Tibial artery (tissue), 4 donors: ENCODE measurements at regions not wholly inside any gene's neighbourhood (a gene's known extent, or its start where the extent isn't known, plus 50 kb on each side); places are given as distances from the start of the nearest gene placed in this dataset.

Source experiments
- DNase-seq, 2 donors: peaks; one replicate each; pipeline ENCODE4 v3.0.0-alpha.2; 2019
- H3K27ac ChIP-seq, 2 donors: fragments of 200-600 bp; sonication (generic) in 1 of 2; 1 replicate in 1 of 2; 2 replicates in 1 of 2; pipeline ENCODE4 v1.5.1; 2018 to 2019; ENCODE audit warnings: mild to moderate bottlenecking in 1 of 2
- H3K27me3 ChIP-seq, 2 donors: fragments of 200-600 bp; sonication (generic) in 1 of 2; one replicate each; pipeline versions ENCODE4 v1.5.1 to v1.6.0; 2016 to 2019
- H3K36me3 ChIP-seq, 3 donors: fragments of 200-600 bp; sonication (generic) in 2 of 3; one replicate each; pipeline ENCODE4 v1.5.1; 2016 to 2019; ENCODE audit warnings: mild to moderate bottlenecking in 2 of 3
- H3K4me1 ChIP-seq, 4 donors: fragments of 200-600 bp; sonication (generic) in 2 of 4; 1 replicate in 3 of 4; 2 replicates in 1 of 4; pipeline ENCODE4 v1.5.1; 2016 to 2019
- H3K4me3 ChIP-seq, 2 donors: fragments of 200-600 bp; sonication (generic) in 1 of 2; 1 replicate in 1 of 2; 2 replicates in 1 of 2; pipeline ENCODE4 v1.5.1; 2018 to 2019; ENCODE audit warnings: mild to moderate bottlenecking in 2 of 2
- H3K9me3 ChIP-seq, 3 donors: fragments of 200-600 bp; sonication (generic) in 1 of 3; one replicate each; pipeline ENCODE4 v1.5.1; 2016 to 2019
- intact Hi-C: fragments of 100-400 bp; cut with DNase I; formaldehyde crosslinking; loops from one replicate; pipeline ENCODE4 v1.15.0; 2023; ENCODE audit warnings: low total_unique reads
- TF ChIP-seq, protein P1 (sequence below), 2 experiments: fragments of 200-600 bp in 1 of 2; fragments of 450-650 bp in 1 of 2; IDR thresholded peaks; one replicate each; pipeline ENCODE4 v1.5.1; 2017 to 2019; ENCODE audit warnings: antibody characterized with exemption in 2 of 2, mild to moderate bottlenecking in 1 of 2, moderate library complexity in 1 of 2

DNA sequence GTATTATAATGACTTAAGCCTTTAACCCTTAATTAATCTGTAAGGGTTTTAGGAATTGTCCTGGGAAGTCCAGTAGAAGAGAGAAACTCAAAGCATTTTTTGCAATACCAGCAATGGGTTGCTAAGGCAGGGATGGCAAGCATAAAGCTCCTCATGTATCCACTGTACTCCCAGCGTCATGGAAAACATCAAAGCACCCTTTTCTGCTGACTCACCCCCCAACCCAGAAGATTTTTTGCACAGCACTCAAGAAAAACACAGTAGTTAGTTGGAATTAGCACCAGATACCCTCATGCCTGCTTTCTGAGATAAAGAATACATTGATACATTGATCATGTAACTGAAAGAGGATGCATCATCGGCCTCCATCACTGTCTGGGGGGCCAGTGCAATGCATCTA is 199.1 kb upstream of the CNOT2 start:
- Histone ChIP-seq H3K4me1 (peaks cover 0 to 32% (median 4%) of the 10 kb centered on the region in 4 donors), H3K27me3 (no peaks in the 10 kb centered on the region), H3K27ac (no peak overlapping the region), H3K36me3 (no peaks in the 10 kb centered on the region), H3K4me3 (no peak overlapping the region), H3K9me3 (no peaks in the 10 kb centered on the region)
- DNase-seq = no peak
- intact Hi-C loops = loop anchor here (10.0 kb wide), 1 partner anchor 59 kb away; no protein-coding TSS in a partner anchor
- TF ChIP-seq, protein P1, sequence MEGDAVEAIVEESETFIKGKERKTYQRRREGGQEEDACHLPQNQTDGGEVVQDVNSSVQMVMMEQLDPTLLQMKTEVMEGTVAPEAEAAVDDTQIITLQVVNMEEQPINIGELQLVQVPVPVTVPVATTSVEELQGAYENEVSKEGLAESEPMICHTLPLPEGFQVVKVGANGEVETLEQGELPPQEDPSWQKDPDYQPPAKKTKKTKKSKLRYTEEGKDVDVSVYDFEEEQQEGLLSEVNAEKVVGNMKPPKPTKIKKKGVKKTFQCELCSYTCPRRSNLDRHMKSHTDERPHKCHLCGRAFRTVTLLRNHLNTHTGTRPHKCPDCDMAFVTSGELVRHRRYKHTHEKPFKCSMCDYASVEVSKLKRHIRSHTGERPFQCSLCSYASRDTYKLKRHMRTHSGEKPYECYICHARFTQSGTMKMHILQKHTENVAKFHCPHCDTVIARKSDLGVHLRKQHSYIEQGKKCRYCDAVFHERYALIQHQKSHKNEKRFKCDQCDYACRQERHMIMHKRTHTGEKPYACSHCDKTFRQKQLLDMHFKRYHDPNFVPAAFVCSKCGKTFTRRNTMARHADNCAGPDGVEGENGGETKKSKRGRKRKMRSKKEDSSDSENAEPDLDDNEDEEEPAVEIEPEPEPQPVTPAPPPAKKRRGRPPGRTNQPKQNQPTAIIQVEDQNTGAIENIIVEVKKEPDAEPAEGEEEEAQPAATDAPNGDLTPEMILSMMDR (IDR thresholded peaks at IDR 0.05) = no peak

DNA sequence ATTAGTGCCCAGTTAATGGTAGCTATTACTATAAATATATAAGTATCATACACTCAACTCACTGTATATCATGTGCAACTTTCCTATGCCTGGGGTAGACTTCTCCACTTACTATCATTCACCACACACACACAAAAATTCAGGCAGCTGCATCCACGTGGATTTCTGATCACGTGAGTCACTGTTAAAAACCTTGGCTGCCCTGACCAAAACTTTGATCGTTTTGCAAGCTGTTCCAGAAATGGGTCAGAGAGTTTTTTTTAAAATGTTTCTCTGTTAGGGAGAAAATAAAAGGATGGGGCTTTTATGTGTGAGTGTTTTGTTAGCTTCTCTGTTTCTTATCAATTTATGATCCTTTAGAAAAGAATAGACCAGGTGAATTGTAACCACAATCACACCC is 198.2 kb upstream of the CNOT2 start:
- H3K4me3 ChIP-seq = no peak overlapping the region
- intact Hi-C loops = loop anchor here (10.0 kb wide), 1 partner anchor 60 kb away; no protein-coding TSS in a partner anchor
- H3K27ac ChIP-seq = peak overlapping the region in 1 of 2 donors; percentile 11
- H3K4me1 ChIP-seq = peaks cover 0 to 29% (median 4%) of the 10 kb centered on the region in 4 donors
- H3K9me3 ChIP-seq = no peaks in the 10 kb centered on the region
- no peak for DNase-seq
- TF ChIP-seq, protein P1 (IDR thresholded peaks at IDR 0.05) = no peak
- H3K27me3 ChIP-seq = no peaks in the 10 kb centered on the region
- H3K36me3 ChIP-seq = no peaks in the 10 kb centered on the region

DNA sequence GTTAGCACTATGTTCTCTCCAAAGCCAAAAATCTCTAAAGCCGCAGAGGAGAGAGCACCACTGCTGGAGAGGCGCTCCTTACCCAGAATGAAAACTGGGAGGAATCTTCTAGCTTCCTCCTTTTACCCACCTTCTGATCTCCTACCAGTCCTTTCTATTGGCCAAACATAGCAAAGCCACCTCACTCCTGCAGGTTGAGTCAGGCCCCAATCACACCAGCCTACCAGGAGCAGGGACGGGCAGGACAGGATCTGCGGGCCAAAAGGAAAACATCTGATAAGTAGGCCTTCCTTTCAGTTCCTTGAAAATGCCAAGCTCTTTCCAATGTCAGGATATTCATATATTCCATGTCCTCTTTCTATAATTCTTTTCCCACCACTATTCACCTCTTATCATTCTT is 197.7 kb upstream of the CNOT2 start:
- no peak for DNase-seq
- Histone ChIP-seq H3K4me3 (no peak overlapping the region), H3K27ac (peak overlapping the region in 1 of 2 donors; percentile 11), H3K9me3 (no peaks in the 10 kb centered on the region), H3K36me3 (no peaks in the 10 kb centered on the region), H3K27me3 (no peaks in the 10 kb centered on the region), H3K4me1 (peaks cover 0 to 24% (median 4%) of the 10 kb centered on the region in 4 donors)
- intact Hi-C loops = loop anchor here (10.0 kb wide), 1 partner anchor 61 kb away; no protein-coding TSS in a partner anchor
- TF ChIP-seq, protein P1 (IDR thresholded peaks at IDR 0.05) = no peak

DNA sequence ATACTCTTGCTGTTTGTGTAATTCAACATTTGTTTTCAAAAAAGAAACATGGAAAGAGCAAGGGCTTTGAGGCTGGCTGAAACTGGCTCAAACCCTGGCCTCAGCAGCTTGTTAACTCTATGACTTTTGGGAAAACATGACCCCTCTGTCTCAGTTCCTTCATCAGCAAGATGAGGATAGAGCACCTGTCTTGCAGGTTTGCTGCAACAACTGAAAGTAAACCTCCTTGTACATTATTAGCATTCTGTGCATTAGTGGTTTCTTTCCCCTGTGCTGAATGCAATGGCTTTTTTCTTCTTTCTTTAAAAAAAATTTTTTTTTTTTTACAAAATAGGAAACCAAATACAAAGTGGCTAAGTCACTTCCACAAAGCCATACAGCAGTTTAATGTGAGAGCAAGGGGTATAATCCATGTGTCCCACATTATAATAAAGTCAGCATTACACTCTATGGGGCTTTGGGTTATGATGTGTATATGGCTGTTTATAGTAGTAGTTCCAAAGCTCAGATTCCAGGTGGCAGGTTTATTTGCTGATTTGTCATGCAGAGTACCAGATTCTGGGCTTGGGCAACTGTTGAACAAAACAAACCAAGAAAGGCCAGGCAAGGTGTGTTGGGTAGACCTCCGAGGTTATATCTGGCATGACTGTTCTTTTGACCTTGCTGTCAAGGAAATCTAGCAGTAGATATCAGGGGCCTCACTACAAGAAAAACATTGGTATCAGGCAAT is 194.5 kb upstream of the CNOT2 start:
- intact Hi-C loops = loop anchor here (10.0 kb wide), 1 partner anchor 64 kb away; no protein-coding TSS in a partner anchor
- H3K4me1 ChIP-seq = peaks cover 0 to 15% (median under 1%) of the 10 kb centered on the region in 4 donors
- TF ChIP-seq, protein P1 (IDR thresholded peaks at IDR 0.05) = no peak
- DNase-seq = no peak
- no peaks in the 10 kb centered on the region for H3K27me3 ChIP-seq
- H3K36me3 ChIP-seq = no peaks in the 10 kb centered on the region
- no peak overlapping the region for H3K4me3 ChIP-seq
- no peak overlapping the region for H3K27ac ChIP-seq
- no peaks in the 10 kb centered on the region for H3K9me3 ChIP-seq

DNA sequence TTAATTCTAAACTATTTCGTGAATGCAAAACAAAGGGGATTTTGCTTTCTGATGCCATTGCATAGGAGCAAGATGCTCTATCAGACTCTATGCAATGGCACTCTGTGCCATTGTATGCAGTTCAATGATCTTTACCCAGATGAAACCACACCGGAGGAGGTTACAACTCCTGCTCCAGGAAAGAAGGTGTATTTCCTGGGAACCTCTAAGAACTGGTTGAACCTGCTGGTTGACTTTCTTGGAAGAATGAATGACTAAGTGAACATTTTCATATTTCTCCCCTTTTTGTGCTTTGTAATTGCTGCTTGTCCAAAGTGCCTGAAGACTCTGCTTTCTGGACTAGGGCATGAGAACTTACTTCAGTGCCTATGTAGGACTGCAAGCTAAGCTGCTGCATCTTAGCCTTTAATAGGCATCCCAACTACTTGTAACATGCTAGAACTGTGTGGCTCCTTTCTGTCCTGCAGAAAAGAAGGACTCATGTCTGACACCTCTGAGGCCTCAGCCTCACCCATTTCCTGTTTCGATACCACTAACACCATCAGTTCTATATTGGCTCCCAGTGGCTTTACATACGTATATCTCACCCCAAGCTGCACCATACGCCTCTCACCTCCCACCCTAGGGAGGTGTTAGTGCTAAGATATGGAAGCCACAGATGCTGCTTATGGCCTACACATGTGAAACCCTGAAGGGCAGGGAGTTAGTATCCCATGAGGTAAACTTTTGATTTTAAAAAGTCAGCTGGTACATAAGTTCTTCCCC is 193.5 kb upstream of the CNOT2 start:
- no peak for DNase-seq
- intact Hi-C loops = loop anchor here (10.0 kb wide), 1 partner anchor 65 kb away; no protein-coding TSS in a partner anchor
- Histone ChIP-seq H3K27me3 (no peaks in the 10 kb centered on the region), H3K27ac (no peak overlapping the region), H3K4me1 (peaks cover 0 to 12% (median 0%) of the 10 kb centered on the region in 4 donors), H3K4me3 (no peak overlapping the region), H3K9me3 (no peaks in the 10 kb centered on the region), H3K36me3 (no peaks in the 10 kb centered on the region)
- TF ChIP-seq, protein P1 (IDR thresholded peaks at IDR 0.05) = no peak
